Loucy (cell line): ENCODE measurements at regions not wholly inside any gene's neighbourhood (a gene's known extent, or its start where the extent isn't known, plus 50 kb on each side); places are given as distances from the start of the nearest gene placed in this dataset.

Experiments used
- H2AFZ ChIP-seq: fragments of 200-600 bp; sonication (generic); 2 replicates; pipeline ENCODE4 v1.6.0; 2016; ENCODE audit warnings: antibody characterized with exemption, mild to moderate bottlenecking, low read length, moderate library complexity
- H3F3A ChIP-seq: fragments of 200-600 bp; 2 replicates; pipeline ENCODE4 v1.6.0; 2016; ENCODE audit warnings: antibody characterized with exemption, low read depth, mild to moderate bottlenecking
- H3K27me3 ChIP-seq: fragments of 200-600 bp; sonication (generic); 2 replicates; pipeline ENCODE4 v1.6.1; 2014; ENCODE audit warnings: low read length, mild to moderate bottlenecking; ENCODE audit not compliant: insufficient read depth, poor library complexity, severe bottlenecking
- H3K36me3 ChIP-seq: fragments of 200-600 bp; sonication (generic); 2 replicates; pipeline ENCODE4 v1.6.1; 2016; ENCODE audit warnings: low read length; ENCODE audit not compliant: insufficient read depth
- H3K4me1 ChIP-seq: fragments of 200-600 bp; sonication (generic); 2 replicates; pipeline ENCODE4 v1.5.1; 2014; ENCODE audit warnings: low read length, mild to moderate bottlenecking; ENCODE audit not compliant: insufficient read depth, poor library complexity, severe bottlenecking
- H3K4me2 ChIP-seq: fragments of 200-600 bp; sonication (generic); 2 replicates; pipeline ENCODE4 v1.6.0; 2014; ENCODE audit warnings: antibody characterized with exemption, low read length, low read depth, mild to moderate bottlenecking; ENCODE audit not compliant: poor library complexity, severe bottlenecking
- H3K4me3 ChIP-seq: fragments of 200-600 bp; sonication (generic); 2 replicates; pipeline ENCODE4 v1.5.1; 2014; ENCODE audit warnings: low read length, mild to moderate bottlenecking, mixed read lengths; ENCODE audit not compliant: poor library complexity, severe bottlenecking
- H3K79me2 ChIP-seq: fragments of 200-600 bp; sonication (generic); 2 replicates; pipeline ENCODE4 v1.6.1; 2014; ENCODE audit warnings: low read length; ENCODE audit not compliant: insufficient read depth
- H3K9ac ChIP-seq: fragments of 200-600 bp; sonication (generic); 2 replicates; pipeline ENCODE4 v1.6.0; 2014; ENCODE audit warnings: mild to moderate bottlenecking, low read depth, low read length, moderate library complexity; ENCODE audit not compliant: poor library complexity, severe bottlenecking
- H3K9me2 ChIP-seq: fragments of 200-600 bp; sonication (generic); replicated peaks from 2 replicates; pipeline ENCODE4 v1.6.1; 2016; ENCODE audit warnings: low read depth, low read length, mixed read lengths
- H3K9me3 ChIP-seq: fragments of 200-600 bp; sonication (generic); 2 replicates; pipeline ENCODE4 v1.6.1; 2014; ENCODE audit warnings: mild to moderate bottlenecking, antibody characterized with exemption, low read length, low read depth; ENCODE audit not compliant: insufficient read depth
- H4K20me1 ChIP-seq: fragments of 200-600 bp; sonication (generic); 2 replicates; pipeline ENCODE4 v1.6.0; 2014; ENCODE audit warnings: antibody characterized with exemption, low read length, mild to moderate bottlenecking; ENCODE audit not compliant: insufficient read depth, poor library complexity, severe bottlenecking
- EZH2phosphoT487 ChIP-seq: fragments of 200-600 bp; IDR thresholded peaks from 2 replicates; pipeline ENCODE4 v1.6.1; 2018; ENCODE audit warnings: antibody characterized with exemption, mild to moderate bottlenecking, moderate library complexity, borderline replicate concordance
- TF ChIP-seq, protein P1 (sequence below): fragments of 200-600 bp; sonication (generic); conservative IDR thresholded peaks from 2 replicates; pipeline ENCODE4 v1.5.1; 2014; ENCODE audit warnings: mild to moderate bottlenecking, antibody characterized with exemption, low read length

DNA sequence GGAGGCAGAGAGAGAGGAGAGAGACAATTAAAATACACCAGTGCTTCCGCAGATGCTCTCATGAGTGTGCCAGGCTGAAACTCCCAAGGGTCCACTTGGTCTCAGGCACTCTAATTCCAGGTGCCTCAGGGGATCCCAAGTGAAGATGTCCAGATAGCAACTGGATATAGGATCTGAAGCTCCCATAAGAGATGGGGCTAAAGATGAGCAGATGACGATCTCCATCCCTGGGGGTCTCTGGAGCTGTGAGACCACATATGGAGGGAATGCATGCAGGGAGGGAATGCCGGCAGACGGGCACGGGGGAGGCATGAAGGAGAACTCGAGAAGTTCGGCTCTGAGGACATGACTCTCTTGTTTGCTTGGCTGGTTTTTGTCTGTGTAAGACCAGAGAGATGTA is 223.7 kb upstream of the RAB6C start:
- Histone ChIP-seq H3K9me3 (no peaks in the 10 kb centered on the region), H3K27me3 (no peaks in the 10 kb centered on the region), H3K36me3 (no peaks in the 10 kb centered on the region), H3F3A (no peaks in the 10 kb centered on the region), H3K4me1 (no peaks in the 10 kb centered on the region), H2AFZ (no peak overlapping the region), H4K20me1 (no peaks in the 10 kb centered on the region), H3K4me3 (no peak overlapping the region), H3K9ac (no peak overlapping the region), H3K4me2 (no peak overlapping the region), H3K9me2 (no peaks in the 10 kb centered on the region), H3K79me2 (no peaks in the 10 kb centered on the region)
- TF ChIP-seq, protein P1, sequence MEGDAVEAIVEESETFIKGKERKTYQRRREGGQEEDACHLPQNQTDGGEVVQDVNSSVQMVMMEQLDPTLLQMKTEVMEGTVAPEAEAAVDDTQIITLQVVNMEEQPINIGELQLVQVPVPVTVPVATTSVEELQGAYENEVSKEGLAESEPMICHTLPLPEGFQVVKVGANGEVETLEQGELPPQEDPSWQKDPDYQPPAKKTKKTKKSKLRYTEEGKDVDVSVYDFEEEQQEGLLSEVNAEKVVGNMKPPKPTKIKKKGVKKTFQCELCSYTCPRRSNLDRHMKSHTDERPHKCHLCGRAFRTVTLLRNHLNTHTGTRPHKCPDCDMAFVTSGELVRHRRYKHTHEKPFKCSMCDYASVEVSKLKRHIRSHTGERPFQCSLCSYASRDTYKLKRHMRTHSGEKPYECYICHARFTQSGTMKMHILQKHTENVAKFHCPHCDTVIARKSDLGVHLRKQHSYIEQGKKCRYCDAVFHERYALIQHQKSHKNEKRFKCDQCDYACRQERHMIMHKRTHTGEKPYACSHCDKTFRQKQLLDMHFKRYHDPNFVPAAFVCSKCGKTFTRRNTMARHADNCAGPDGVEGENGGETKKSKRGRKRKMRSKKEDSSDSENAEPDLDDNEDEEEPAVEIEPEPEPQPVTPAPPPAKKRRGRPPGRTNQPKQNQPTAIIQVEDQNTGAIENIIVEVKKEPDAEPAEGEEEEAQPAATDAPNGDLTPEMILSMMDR = no peak
- TF ChIP-seq EZH2phosphoT487 = no peak

DNA sequence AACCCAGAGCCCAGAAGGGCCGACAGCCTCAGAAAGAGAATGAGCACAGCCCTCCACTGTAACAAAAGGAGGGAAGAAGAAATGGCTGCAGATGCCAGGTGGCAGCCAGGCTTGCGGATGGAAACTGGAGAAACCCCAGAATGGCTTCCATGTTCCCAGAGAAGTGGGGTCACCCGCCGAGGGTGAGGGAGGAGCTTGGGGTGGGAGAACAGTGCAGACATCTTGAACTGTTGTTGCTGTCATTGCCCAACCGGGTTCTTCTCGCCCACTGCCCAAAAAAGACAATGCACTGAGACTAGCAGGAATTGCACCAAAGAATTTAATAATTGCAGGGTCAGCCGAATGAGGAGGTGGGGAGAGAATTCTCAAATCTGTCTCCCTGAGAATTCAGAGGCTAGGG is 223.2 kb upstream of the RAB6C start:
- Histone ChIP-seq H3K9me3 (no peaks in the 10 kb centered on the region), H3K36me3 (no peaks in the 10 kb centered on the region), H3K9ac (no peak overlapping the region), H3K79me2 (no peaks in the 10 kb centered on the region), H3K27me3 (no peaks in the 10 kb centered on the region), H3K4me1 (no peaks in the 10 kb centered on the region), H3K4me2 (no peak overlapping the region), H2AFZ (no peak overlapping the region), H3K4me3 (no peak overlapping the region), H4K20me1 (no peaks in the 10 kb centered on the region), H3K9me2 (no peaks in the 10 kb centered on the region), H3F3A (no peaks in the 10 kb centered on the region)
- no peak for TF ChIP-seq EZH2phosphoT487
- TF ChIP-seq, protein P1 = no peak

DNA sequence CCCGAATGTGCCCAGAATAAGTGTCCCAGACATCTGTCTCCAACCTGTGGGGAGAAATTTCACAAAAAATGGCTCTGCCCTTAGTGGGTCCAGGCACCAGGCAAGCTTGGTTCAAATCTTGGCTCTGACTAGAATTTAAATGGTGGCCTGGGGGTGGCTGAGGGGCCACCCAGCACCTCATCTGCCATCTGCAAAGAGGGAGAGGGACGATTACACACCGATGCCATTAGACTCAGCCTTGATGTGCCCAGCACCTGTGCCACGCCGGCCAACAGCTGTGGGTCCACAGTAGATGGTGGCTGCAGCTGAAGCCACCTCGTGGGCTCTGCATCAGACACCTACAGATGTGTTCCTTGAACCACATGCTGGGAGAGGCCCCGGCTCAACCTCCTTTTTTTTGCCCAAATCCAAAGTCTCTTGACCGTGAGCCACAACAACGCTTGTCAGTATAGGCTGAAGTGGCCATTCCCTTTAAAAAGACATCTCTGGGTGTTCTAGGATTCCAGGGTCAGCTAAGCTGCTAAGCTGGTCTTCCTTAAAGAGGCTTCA is 222.0 kb upstream of the RAB6C start:
- H3K4me3 ChIP-seq = no peak overlapping the region
- no peaks in the 10 kb centered on the region for H3K27me3 ChIP-seq
- no peaks in the 10 kb centered on the region for H3K4me1 ChIP-seq
- no peak overlapping the region for H3K4me2 ChIP-seq
- H2AFZ ChIP-seq = no peak overlapping the region
- no peak overlapping the region for H3K9ac ChIP-seq
- no peaks in the 10 kb centered on the region for H4K20me1 ChIP-seq
- TF ChIP-seq EZH2phosphoT487 = no peak
- H3K9me2 ChIP-seq = no peaks in the 10 kb centered on the region
- no peaks in the 10 kb centered on the region for H3F3A ChIP-seq
- H3K79me2 ChIP-seq = no peaks in the 10 kb centered on the region
- H3K36me3 ChIP-seq = no peaks in the 10 kb centered on the region
- H3K9me3 ChIP-seq = no peaks in the 10 kb centered on the region
